Cerebellar cortex (tissue), 1 donor: ENCODE measurements at regions not wholly inside any gene's neighbourhood (a gene's known extent, or its start where the extent isn't known, plus 50 kb on each side); places are given as distances from the start of the nearest gene placed in this dataset.

Experiments
- DNase-seq: peaks from one replicate; pipeline ENCODE4 v3.0.0-alpha.2; 2015; ENCODE audit warnings: low spot score

GRCh38 chr18:44143072-44143471, 537.6 kb upstream of the SETBP1 start:
- DNase-seq: no peak

DNA sequence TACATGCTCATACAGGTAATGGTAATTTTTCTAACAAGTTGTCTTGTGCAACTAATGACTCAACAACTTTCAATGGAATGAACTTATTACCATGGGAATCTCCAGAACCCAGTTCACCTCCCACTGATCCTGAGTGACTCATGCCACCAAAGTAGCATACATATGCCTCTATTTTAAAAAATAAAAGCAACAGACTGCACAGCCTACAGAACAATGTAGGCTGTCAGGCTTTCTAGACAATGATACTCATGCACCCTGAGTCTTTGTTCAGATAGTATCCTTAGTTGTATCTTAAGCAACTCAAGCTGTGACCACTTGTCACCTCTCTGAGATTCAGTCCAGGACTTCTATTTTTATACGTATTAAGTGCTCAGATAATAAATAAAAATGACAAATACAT, 531.0 kb upstream of the SETBP1 start:
- no peak for DNase-seq

GRCh38 chr18:44153981-44154380, 526.7 kb upstream of the SETBP1 start:
- no peak for DNase-seq

GRCh38 chr18:44156126-44156525, 524.6 kb upstream of the SETBP1 start:
- DNase-seq: no peak

DNA sequence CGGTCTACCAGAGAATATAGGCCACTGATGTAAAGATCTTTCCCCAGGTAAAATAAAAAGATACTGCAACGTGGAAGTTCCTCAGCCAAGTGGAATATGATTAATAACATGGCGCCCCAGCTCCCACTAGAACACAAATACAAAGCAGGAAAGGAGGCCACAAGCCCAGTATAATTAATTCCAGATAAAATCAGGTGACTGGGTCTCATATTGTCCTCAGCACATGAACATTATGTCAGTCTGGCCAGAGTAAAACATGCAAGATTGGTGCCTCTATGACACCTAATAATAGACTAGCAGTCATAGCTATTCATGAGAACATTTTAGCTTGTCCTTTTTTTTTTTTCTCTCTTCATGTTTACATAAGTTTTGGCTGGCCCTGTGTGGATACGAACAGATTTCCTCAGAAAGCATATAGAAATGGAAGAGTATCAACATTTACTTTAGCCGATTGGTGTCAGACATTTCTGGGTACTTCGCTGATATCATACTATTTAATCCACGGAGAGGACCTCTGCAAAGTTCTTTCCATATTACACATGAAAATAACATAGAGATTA, 523.8 kb upstream of the SETBP1 start:
- DNase-seq: no peak

GRCh38 chr18:44170208-44170880, 510.3 kb upstream of the SETBP1 start:
- no peak for DNase-seq

- no peak for DNase-seq
Measured at GRCh38 chr18:44171301-44171700, 509.4 kb upstream of the SETBP1 start.

GRCh38 chr18:44175891-44176290, 504.8 kb upstream of the SETBP1 start:
- DNase-seq: no peak

GRCh38 chr18:44178476-44178875, 502.2 kb upstream of the SETBP1 start:
- no peak for DNase-seq

DNA sequence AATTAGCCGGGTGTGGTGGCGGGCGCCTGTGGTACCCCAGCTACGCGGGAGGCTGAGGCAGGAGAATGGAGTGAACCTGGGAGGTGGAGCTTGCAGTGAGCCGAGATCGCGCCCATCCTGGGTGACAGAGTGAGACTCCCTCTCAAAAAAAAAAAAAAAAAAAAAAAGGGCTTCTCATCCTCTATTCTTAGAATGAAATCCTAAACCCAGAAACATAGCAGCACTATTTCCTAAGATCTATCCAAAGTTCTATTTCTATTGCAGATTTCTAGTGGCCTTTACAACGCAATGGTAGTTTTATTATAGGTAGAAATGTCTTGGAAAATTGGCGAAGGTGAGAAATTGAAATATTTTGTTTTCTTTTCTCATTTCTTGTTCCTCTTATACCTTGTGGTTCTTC, 501.0 kb upstream of the SETBP1 start:
- DNase-seq: no peak

GRCh38 chr18:44180683-44181082, 500.0 kb upstream of the SETBP1 start:
- no peak for DNase-seq

DNA sequence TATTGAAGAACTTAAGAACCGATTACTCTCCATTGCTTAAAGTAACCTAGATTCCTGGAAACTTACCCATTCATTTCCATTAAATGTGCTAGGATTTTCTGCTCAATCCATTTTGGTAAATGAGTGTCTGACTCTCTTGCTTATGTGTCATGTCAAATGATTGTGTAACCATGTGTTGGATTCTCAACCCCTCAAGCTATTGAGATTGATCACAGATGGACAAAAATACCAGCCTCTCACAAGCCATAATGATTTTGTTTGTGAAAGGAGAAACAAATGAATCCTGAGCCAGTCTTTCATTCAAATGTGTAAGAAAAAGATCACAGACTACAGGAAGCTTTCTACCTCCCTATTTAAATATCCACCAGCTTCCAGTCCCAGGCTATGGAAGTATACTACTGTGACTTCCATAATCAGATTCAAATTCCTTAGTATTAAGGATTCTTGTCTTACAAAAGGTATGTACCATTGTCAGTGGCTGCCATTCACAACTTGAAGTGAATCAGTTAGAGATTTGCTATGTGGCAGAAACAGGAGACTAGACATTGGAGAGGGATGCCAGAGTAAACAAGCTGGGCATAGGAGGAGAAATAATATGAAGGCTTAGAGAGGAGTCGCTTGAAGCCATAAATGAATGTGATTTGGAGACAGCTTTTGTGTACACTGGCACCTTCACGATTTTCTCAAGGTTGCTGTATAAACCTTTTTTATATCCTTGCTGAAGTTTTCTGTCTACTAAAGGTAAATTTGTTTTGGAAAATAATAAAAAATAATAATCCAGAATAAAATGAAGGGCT, 498.5 kb upstream of the SETBP1 start:
- DNase-seq: no peak

- no peak for DNase-seq
Measured at GRCh38 chr18:44186001-44186400, 494.7 kb upstream of the SETBP1 start.

GRCh38 chr18:44187090-44187489, 493.6 kb upstream of the SETBP1 start:
- DNase-seq: no peak

DNA sequence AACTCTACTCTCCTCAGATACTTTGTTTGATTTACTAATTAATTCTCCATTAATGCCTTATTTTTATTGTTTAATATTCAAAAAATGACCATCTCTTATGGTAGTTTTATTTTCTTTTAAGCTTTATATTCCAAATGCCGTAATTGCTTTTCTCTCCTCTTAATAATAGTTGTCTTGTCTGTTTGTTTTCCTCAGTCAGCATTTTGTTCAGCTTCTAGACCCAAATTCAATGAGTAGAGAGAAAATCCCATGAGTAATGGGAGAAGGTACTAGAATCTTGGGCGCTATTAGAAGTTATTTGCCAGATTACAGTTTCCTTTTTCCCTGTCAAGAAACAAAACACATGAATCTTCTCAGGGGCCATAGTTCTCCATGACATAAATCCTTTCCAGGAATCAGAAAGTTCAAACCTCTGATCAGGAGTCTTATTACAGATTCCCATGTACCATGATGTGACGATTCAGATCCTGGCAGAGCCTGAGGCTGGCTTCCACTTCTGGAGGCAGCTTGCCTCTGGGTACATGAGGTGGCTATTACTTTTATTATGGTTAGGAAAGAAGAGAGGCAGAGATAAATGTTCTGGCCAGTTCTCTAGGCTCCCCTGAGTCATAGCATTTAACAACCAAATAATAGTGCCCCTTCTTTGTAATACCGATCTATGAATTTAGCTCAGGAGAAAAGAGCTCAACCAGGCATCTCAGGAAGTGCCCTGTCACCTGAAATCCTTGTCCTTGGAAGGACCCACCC, 485.1 kb upstream of the SETBP1 start:
- DNase-seq: no peak

DNA sequence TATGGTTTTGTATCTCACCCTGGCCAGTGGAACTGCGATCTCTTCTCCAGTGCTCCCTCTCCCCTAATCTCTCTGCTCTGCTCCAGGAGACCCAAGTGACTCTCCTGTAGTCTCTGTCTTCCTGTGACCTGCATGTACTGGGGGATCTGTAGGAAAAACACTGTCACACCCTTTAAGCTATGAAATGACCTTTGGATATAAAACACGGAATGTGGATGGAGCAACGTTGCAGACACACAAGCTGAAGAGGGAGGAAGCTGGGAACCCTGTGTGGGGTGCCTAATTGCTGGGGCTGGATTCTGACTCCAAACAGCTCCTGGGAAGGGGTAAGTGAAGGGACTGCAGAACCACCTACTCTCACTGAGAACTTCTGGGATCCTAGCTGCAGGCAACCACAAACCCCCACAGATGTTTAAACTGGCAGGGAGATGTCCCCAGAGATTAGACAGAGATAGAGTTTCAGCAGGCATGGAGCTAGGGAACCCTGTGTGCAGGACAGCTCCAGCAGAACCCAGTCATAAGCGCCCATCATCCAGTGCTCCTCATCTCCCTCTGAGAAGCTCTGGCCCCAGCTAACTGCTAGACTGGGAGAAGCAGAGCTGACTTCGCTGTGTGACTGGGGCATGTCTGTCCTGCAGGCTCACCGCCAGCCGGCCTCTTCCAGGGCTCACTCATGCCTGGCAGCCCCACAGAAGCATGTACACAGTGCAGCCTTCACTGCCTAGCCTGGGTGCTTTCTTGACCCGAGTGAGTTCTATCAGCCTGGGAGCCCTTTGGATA, 482.7 kb upstream of the SETBP1 start:
- DNase-seq: no peak

GRCh38 chr18:44198612-44199284, 481.9 kb upstream of the SETBP1 start:
- no peak for DNase-seq

GRCh38 chr18:44213293-44213692, 467.4 kb upstream of the SETBP1 start:
- DNase-seq: no peak

- no peak for DNase-seq
Measured at GRCh38 chr18:44214396-44214795, 466.3 kb upstream of the SETBP1 start.

DNA sequence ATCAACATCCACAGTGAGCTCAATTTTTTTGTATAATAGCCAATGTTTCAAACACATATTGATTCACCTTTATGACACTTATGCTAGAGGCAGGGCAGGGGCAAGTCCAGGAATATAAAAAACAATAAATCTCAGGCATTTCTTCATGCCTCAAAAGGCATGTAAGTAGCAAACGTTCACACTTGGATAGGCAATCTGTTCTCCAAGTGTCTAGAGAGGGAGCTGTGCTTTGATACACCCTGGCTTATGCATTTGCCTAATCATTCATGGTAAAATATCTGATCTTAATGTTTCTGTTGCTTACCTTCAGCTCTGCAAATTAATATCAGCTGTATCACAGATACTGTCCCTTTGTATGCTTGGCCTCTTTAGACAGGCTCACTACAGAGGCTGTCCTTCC, 464.5 kb upstream of the SETBP1 start:
- DNase-seq: no peak

- DNase-seq: no peak
Measured at GRCh38 chr18:44227501-44227900, 453.2 kb upstream of the SETBP1 start.
